Astrocyte of the spinal cord (primary cell): ENCODE measurements at regions not wholly inside any gene's neighbourhood (a gene's known extent, or its start where the extent isn't known, plus 50 kb on each side); places are given as distances from the start of the nearest gene placed in this dataset.

Experiments used
- DNase-seq: peaks from one replicate; pipeline ENCODE4 v3.0.0; 2011; ENCODE audit warnings: low read depth, low spot score
- H3K4me3 ChIP-seq: 2 replicates; pipeline ENCODE4 v1.5.1; 2011; ENCODE audit warnings: low read depth, mild to moderate bottlenecking, low read length, moderate library complexity
- in situ Hi-C: cut with HindIII; loops from 2 replicates; pipeline ENCODE4 v1.10.0; 2017; ENCODE audit warnings: low sequenced_read_pairs
- TF ChIP-seq, protein P1 (sequence below): IDR thresholded peaks from 2 replicates; pipeline ENCODE4 v1.5.1; 2012; ENCODE audit warnings: low read depth, mild to moderate bottlenecking, low read length, inconsistent platforms

DNA sequence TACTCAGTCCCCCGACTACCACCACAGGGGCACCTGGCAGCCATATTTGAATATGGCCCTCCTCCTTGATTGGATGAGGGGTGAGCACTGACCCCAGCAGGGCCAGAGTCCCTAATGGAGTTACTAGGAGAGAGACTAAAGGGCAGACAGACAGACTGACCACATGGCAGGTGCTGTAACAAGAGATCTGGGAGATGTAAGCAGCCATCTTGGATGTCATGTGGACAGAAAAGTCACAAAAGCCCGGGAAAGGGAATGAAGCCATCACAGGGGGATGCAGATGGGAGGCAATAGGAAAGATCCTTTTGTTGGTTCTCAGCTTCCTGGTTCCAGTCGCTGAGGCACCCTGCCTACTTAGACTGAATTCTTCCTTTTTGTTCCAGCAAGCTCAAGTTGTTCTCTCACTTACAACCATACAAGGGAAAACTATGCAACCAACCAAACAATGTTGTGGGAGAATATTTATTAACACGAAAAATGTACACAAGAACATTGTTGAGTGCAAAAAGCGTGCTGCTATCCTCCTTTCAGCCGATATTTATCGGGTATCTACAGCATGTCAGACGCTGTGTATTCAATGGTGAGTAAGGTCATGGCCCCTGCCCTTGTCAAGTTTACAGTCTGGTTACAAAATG lies 511.6 kb upstream of the PROK2 start:
- TF ChIP-seq, protein P1, sequence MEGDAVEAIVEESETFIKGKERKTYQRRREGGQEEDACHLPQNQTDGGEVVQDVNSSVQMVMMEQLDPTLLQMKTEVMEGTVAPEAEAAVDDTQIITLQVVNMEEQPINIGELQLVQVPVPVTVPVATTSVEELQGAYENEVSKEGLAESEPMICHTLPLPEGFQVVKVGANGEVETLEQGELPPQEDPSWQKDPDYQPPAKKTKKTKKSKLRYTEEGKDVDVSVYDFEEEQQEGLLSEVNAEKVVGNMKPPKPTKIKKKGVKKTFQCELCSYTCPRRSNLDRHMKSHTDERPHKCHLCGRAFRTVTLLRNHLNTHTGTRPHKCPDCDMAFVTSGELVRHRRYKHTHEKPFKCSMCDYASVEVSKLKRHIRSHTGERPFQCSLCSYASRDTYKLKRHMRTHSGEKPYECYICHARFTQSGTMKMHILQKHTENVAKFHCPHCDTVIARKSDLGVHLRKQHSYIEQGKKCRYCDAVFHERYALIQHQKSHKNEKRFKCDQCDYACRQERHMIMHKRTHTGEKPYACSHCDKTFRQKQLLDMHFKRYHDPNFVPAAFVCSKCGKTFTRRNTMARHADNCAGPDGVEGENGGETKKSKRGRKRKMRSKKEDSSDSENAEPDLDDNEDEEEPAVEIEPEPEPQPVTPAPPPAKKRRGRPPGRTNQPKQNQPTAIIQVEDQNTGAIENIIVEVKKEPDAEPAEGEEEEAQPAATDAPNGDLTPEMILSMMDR = no peak
- in situ Hi-C loops = no loop called here
- H3K4me3 ChIP-seq = no peak overlapping the region
- no peak for DNase-seq

- no peak overlapping the region for H3K4me3 ChIP-seq
- TF ChIP-seq, protein P1 = no peak
- DNase-seq = no peak
- in situ Hi-C loops = no loop called here
Measured at GRCh38 chr3:72295962-72296450, 511.1 kb upstream of the PROK2 start.

DNA sequence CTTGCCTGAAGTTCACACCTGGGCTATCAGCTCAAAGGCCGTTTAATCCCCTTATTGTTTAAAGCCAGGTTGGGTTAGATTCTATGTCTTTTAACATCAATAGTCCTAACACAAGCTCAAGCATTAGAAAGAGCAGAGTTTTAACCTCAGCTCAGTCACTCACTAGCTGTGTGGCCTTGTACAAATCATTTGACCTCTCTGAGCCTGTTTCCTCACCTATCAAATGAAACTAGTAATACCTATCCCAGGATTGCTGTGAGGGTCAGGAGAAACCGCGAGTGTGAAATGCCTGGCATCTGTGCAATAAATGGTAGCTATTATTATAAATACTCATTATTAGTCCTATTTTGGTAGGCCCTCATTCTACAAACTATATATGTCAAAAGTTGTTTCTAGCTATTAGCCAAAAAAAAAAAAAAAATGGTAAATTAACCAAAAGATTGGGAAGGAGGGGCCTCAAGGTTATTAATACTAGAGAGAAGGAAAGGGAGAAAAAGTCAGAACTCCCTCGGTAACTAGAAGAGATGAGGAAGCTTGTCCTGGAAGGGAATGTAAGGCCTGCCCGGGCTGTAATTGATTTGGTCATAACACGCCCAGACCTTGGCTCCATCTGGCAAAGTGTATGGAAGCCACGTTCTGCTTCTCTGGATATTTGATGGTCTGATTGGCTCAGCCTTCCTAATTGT lies 510.5 kb upstream of the PROK2 start:
- no peak overlapping the region for H3K4me3 ChIP-seq
- TF ChIP-seq, protein P1 = no peak
- in situ Hi-C loops = no loop called here
- no peak for DNase-seq

DNA sequence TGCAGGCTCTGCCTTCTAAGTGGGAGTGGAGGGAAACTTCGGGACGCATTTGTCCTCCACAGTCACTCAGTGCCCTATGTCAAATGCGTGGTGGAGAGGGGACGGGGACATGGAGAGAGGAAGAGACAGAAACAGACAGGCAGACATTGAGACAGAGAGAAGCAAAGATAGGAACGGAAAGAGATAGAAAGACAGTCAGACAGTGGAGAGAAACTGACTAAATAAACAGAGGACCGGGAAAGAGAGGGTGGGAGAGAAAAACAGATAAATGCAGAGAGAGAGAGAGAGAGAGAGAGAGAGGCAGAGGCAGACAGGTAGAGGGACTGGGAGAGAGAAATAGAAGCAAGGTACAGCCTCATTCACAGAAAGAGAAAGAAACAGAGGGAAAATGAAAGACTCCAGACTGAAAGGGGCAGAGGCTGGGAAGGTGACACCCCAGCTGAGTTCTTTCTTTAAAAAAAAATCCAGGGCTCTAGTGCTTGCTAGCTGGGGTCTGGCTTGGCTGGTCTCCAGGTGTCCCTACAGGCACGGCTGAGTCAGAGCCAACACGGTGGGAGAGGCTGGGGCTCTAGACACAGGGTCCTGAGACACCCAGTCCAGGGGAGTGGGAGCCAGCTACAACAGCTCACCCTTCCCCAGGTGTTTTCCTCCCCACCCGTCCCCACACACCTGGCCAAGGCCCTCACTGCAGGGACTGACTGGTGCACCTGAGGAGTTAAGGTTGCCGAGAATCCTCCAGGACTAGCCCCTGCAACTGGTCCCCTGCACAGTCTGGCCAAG lies 506.1 kb upstream of the PROK2 start:
- no peak overlapping the region for H3K4me3 ChIP-seq
- TF ChIP-seq, protein P1 = no peak
- in situ Hi-C loops = no loop called here
- no peak for DNase-seq

GRCh38 chr3:72289692-72290071 lies 504.7 kb upstream of the PROK2 start:
- in situ Hi-C loops = no loop called here
- H3K4me3 ChIP-seq = no peak overlapping the region
- no peak for DNase-seq
- TF ChIP-seq, protein P1 = no peak

DNA sequence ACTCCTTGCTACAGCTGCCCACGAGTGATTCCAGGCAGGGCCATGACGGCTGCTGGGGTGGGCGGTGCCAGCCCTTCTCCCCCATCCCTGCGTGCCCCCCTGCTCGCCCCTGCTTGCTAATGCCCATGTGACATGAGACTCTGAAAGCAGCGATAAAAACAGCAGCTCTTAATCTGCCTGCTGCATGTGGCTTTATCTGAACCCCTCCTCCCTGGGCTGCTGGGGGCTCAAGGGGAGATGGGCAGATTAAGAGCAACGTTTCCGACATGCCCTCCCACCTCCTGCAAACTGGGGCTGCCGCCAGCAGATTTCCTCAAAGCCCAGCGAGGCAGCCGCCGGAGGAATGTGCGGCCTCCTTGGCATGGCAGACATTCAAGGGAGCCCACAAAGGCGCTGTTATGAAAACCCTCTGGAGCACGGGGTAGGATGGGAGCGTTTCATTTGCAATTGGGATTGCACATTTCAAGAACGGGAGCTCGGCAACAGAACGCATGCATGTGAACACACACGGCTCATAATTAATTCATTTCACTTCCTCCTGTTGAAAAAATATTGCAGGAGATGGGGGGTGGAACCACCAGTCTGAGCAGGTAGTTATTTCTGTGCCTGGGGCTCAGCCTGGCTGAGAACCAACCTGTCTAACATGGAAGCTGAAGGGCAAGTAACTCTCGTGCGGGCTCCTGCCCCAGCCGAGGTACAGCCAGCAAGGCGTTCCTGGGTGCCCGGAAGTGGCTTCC lies 504.2 kb upstream of the PROK2 start:
- DNase-seq = peak; percentile 78
- in situ Hi-C loops = no loop called here
- TF ChIP-seq, protein P1 = no peak

More for the DNA sequence above, 504.2 kb upstream of the PROK2 start:
- peak overlapping the region; percentile 7 for H3K4me3 ChIP-seq
